ENCODE measurements at regions not wholly inside any gene's neighbourhood (a gene's known extent, or its start where the extent isn't known, plus 50 kb on each side); places are given as distances from the start of the nearest gene placed in this dataset.

- H3K36me3 ChIP-seq (ENCODE audit: insufficient read depth, low read length): no peaks in the 10 kb centered on the region
- no peaks in the 10 kb centered on the region for H4K20me1 ChIP-seq (ENCODE audit: insufficient read depth, low read length)
- no peaks in the 10 kb centered on the region for H3K9me3 ChIP-seq (ENCODE audit: insufficient read depth, low read length, severe bottlenecking)
- H3K9ac ChIP-seq (ENCODE audit: low read depth, low read length): no peak overlapping the region
- no peaks in the 10 kb centered on the region for H3K27me3 ChIP-seq (ENCODE audit: insufficient read depth, low read length, poor library complexity)
- no peak overlapping the region for H3K27ac ChIP-seq (ENCODE audit: low read length)
- H2AFZ ChIP-seq (ENCODE audit: low read depth, low read length): no peak overlapping the region
- H3K4me2 ChIP-seq (ENCODE audit: insufficient read depth, low read length): no peak overlapping the region
- no peaks in the 10 kb centered on the region for H3K4me1 ChIP-seq (ENCODE audit: insufficient read depth, low read length)
- DNase-seq (no peak), ATAC-seq (ENCODE audit: insufficient read depth, low read depth) (no peak)
- TF ChIP-seq CTCF (IDR thresholded peaks at IDR 0.05; ENCODE audit: borderline replicate concordance, extremely low read depth, low read length, poor library complexity, severe bottlenecking) (no peak), EZH2 (IDR thresholded peaks at IDR 0.05; ENCODE audit: borderline replicate concordance, low read depth, low read length, severe bottlenecking) (no peak)
- no peaks in the 10 kb centered on the region for H3K79me2 ChIP-seq (ENCODE audit: insufficient read depth, low read length)
- H3K4me3 ChIP-seq (ENCODE audit: low read depth in 1 of 2, low read length in 2 of 2): no peak overlapping the region
These were observed 388.2 kb downstream of the KCNA4 start for GRCh38 chr11:29628609-29629008.

GRCh38 chr11:29627541-29627940 lies 389.3 kb downstream of the KCNA4 start:
- Histone ChIP-seq H3K9ac (ENCODE audit: low read depth, low read length) (no peak overlapping the region), H2AFZ (ENCODE audit: low read depth, low read length) (no peak overlapping the region), H3K4me3 (ENCODE audit: low read depth in 1 of 2, low read length in 2 of 2) (no peak overlapping the region), H3K9me3 (ENCODE audit: insufficient read depth, low read length, severe bottlenecking) (no peaks in the 10 kb centered on the region), H4K20me1 (ENCODE audit: insufficient read depth, low read length) (no peaks in the 10 kb centered on the region), H3K27ac (ENCODE audit: low read length) (no peak overlapping the region), H3K4me1 (ENCODE audit: insufficient read depth, low read length) (no peaks in the 10 kb centered on the region), H3K36me3 (ENCODE audit: insufficient read depth, low read length) (no peaks in the 10 kb centered on the region), H3K4me2 (ENCODE audit: insufficient read depth, low read length) (no peak overlapping the region), H3K27me3 (ENCODE audit: insufficient read depth, low read length, poor library complexity) (no peaks in the 10 kb centered on the region), H3K79me2 (ENCODE audit: insufficient read depth, low read length) (no peaks in the 10 kb centered on the region)
- no peak for DNase-seq
- ATAC-seq (ENCODE audit: insufficient read depth, low read depth): no peak
- TF ChIP-seq CTCF (IDR thresholded peaks at IDR 0.05; ENCODE audit: borderline replicate concordance, extremely low read depth, low read length, poor library complexity, severe bottlenecking): no peak
- TF ChIP-seq EZH2 (IDR thresholded peaks at IDR 0.05; ENCODE audit: borderline replicate concordance, low read depth, low read length, severe bottlenecking): no peak

- Histone ChIP-seq H3K36me3 (ENCODE audit: insufficient read depth, low read length) (no peaks in the 10 kb centered on the region), H3K79me2 (ENCODE audit: insufficient read depth, low read length) (no peaks in the 10 kb centered on the region), H3K9ac (ENCODE audit: low read depth, low read length) (no peak overlapping the region), H3K27ac (ENCODE audit: low read length) (no peak overlapping the region), H3K9me3 (ENCODE audit: insufficient read depth, low read length, severe bottlenecking) (no peaks in the 10 kb centered on the region), H3K4me2 (ENCODE audit: insufficient read depth, low read length) (no peak overlapping the region), H3K4me3 (ENCODE audit: low read depth in 1 of 2, low read length in 2 of 2) (no peak overlapping the region), H2AFZ (ENCODE audit: low read depth, low read length) (no peak overlapping the region), H4K20me1 (ENCODE audit: insufficient read depth, low read length) (no peaks in the 10 kb centered on the region), H3K4me1 (ENCODE audit: insufficient read depth, low read length) (no peaks in the 10 kb centered on the region), H3K27me3 (ENCODE audit: insufficient read depth, low read length, poor library complexity) (no peaks in the 10 kb centered on the region)
- TF ChIP-seq CTCF (IDR thresholded peaks at IDR 0.05; ENCODE audit: borderline replicate concordance, extremely low read depth, low read length, poor library complexity, severe bottlenecking) (no peak), EZH2 (IDR thresholded peaks at IDR 0.05; ENCODE audit: borderline replicate concordance, low read depth, low read length, severe bottlenecking) (no peak)
- DNase-seq (no peak), ATAC-seq (ENCODE audit: insufficient read depth, low read depth) (no peak)
These were observed 393.6 kb downstream of the KCNA4 start for GRCh38 chr11:29623144-29623722.

- DNase-seq (no peak), ATAC-seq (ENCODE audit: insufficient read depth, low read depth) (no peak)
- no peak overlapping the region for H2AFZ ChIP-seq (ENCODE audit: low read depth, low read length)
- H3K4me1 ChIP-seq (ENCODE audit: insufficient read depth, low read length): no peaks in the 10 kb centered on the region
- H3K79me2 ChIP-seq (ENCODE audit: insufficient read depth, low read length): no peaks in the 10 kb centered on the region
- no peak overlapping the region for H3K4me3 ChIP-seq (ENCODE audit: low read depth in 1 of 2, low read length in 2 of 2)
- no peaks in the 10 kb centered on the region for H3K36me3 ChIP-seq (ENCODE audit: insufficient read depth, low read length)
- no peaks in the 10 kb centered on the region for H4K20me1 ChIP-seq (ENCODE audit: insufficient read depth, low read length)
- no peaks in the 10 kb centered on the region for H3K27me3 ChIP-seq (ENCODE audit: insufficient read depth, low read length, poor library complexity)
- no peak overlapping the region for H3K4me2 ChIP-seq (ENCODE audit: insufficient read depth, low read length)
- no peaks in the 10 kb centered on the region for H3K9me3 ChIP-seq (ENCODE audit: insufficient read depth, low read length, severe bottlenecking)
- TF ChIP-seq CTCF (IDR thresholded peaks at IDR 0.05; ENCODE audit: borderline replicate concordance, extremely low read depth, low read length, poor library complexity, severe bottlenecking): no peak
- TF ChIP-seq EZH2 (IDR thresholded peaks at IDR 0.05; ENCODE audit: borderline replicate concordance, low read depth, low read length, severe bottlenecking): no peak
- no peak overlapping the region for H3K27ac ChIP-seq (ENCODE audit: low read length)
- no peak overlapping the region for H3K9ac ChIP-seq (ENCODE audit: low read depth, low read length)
These were observed 400.2 kb downstream of the KCNA4 start for GRCh38 chr11:29616611-29617010.

All from DND-41 (cell line).